ENCODE measurements at regions not wholly inside any gene's neighbourhood (a gene's known extent, or its start where the extent isn't known, plus 50 kb on each side); places are given as distances from the start of the nearest gene placed in this dataset.
"Not testable (repeated sequence)": the region's sequence is repeated elsewhere in the genome, so short reads cannot be mapped to it uniquely, and the experiment has no call there.

DNA sequence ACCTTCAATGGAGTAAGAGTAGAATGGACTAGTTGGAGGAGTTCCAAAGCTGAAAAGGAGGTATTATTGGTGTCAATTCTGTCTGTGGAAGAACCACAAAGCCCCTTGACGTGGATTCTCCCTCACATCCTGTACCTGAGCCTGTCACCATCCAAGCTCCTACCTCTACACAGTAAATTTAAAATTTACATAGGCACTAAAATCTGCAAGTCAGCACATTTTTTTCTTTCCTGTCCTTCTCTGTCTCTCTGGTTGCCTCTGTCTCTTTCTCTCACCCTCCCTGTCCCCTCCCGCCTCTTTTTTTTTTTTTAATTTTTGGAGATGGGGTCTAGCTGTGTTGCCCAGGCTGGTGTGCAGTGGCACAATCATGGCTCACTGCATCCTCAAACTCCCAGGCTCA lies 236.2 kb downstream of the ZNF37A start:
- TF ChIP-seq EZH2 (IDR thresholded peaks at IDR 0.05; ENCODE audit: low read length, missing control alignments) = not testable (repeated sequence)
- TF ChIP-seq, protein P1, sequence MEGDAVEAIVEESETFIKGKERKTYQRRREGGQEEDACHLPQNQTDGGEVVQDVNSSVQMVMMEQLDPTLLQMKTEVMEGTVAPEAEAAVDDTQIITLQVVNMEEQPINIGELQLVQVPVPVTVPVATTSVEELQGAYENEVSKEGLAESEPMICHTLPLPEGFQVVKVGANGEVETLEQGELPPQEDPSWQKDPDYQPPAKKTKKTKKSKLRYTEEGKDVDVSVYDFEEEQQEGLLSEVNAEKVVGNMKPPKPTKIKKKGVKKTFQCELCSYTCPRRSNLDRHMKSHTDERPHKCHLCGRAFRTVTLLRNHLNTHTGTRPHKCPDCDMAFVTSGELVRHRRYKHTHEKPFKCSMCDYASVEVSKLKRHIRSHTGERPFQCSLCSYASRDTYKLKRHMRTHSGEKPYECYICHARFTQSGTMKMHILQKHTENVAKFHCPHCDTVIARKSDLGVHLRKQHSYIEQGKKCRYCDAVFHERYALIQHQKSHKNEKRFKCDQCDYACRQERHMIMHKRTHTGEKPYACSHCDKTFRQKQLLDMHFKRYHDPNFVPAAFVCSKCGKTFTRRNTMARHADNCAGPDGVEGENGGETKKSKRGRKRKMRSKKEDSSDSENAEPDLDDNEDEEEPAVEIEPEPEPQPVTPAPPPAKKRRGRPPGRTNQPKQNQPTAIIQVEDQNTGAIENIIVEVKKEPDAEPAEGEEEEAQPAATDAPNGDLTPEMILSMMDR (conservative IDR thresholded peaks at IDR 0.05 in 1 of 2, IDR thresholded peaks at IDR 0.05 in 1 of 2; ENCODE audit: low read depth in 1 of 2, low read length in 2 of 2) = not testable (repeated sequence)
